HEK293 (cell line): ENCODE measurements at regions not wholly inside any gene's neighbourhood (a gene's known extent, or its start where the extent isn't known, plus 50 kb on each side); places are given as distances from the start of the nearest gene placed in this dataset.

Experiments
- IKZF3 ChIP-seq: fragments of 450-650 bp; IDR thresholded peaks from 2 replicates; pipeline ENCODE4 v1.5.0; 2018; ENCODE audit warnings: missing biosample characterization, mild to moderate bottlenecking, missing genetic modification characterization, moderate library complexity
- MZF1 ChIP-seq: fragments of 450-650 bp; formaldehyde crosslinking; IDR thresholded peaks from 2 replicates; pipeline ENCODE4 v1.5.1; 2017; ENCODE audit warnings: missing biosample characterization, missing genetic modification characterization, borderline replicate concordance
- PRDM10 ChIP-seq: fragments of 450-650 bp; formaldehyde crosslinking; IDR thresholded peaks from 2 replicates; pipeline ENCODE4 v1.5.1; 2016; ENCODE audit warnings: missing biosample characterization, missing genetic modification characterization
- SALL2 ChIP-seq: fragments of 450-650 bp; formaldehyde crosslinking; IDR thresholded peaks from 2 replicates; pipeline ENCODE4 v1.5.0; 2017; ENCODE audit warnings: missing biosample characterization, mild to moderate bottlenecking, missing genetic modification characterization, borderline replicate concordance
- SP7 ChIP-seq: fragments of 450-650 bp; formaldehyde crosslinking; IDR thresholded peaks from 2 replicates; pipeline ENCODE4 v1.5.1; 2016; ENCODE audit warnings: missing biosample characterization, missing genetic modification characterization
- TCF7L2 ChIP-seq: IDR thresholded peaks from 2 replicates; pipeline ENCODE4 v1.6.1; 2011; ENCODE audit warnings: low read depth, mild to moderate bottlenecking, inconsistent platforms, low read length, moderate library complexity, borderline replicate concordance
- TRIM28 ChIP-seq: IDR thresholded peaks from 2 replicates; pipeline ENCODE4 v1.6.1; 2011; ENCODE audit warnings: low read length, control low read depth, borderline replicate concordance
- WT1 ChIP-seq: fragments of 450-650 bp; formaldehyde crosslinking; IDR thresholded peaks from 2 replicates; pipeline ENCODE4 v1.5.1; 2016; ENCODE audit warnings: missing biosample characterization, missing genetic modification characterization
- ZBTB17 ChIP-seq: fragments of 450-650 bp; formaldehyde crosslinking; IDR thresholded peaks from 2 replicates; pipeline ENCODE4 v1.5.1; 2016; ENCODE audit warnings: missing biosample characterization, missing genetic modification characterization
- ZBTB21 ChIP-seq: fragments of 450-650 bp; formaldehyde crosslinking; IDR thresholded peaks from 2 replicates; pipeline ENCODE4 v1.5.1; 2017; ENCODE audit warnings: missing biosample characterization, missing genetic modification characterization
- ZBTB48 ChIP-seq: fragments of 450-650 bp; formaldehyde crosslinking; IDR thresholded peaks from 2 replicates; pipeline ENCODE4 v1.5.1; 2016; ENCODE audit warnings: missing biosample characterization, missing genetic modification characterization
- ZFHX2 ChIP-seq: fragments of 450-650 bp; formaldehyde crosslinking; conservative IDR thresholded peaks from 2 replicates; pipeline ENCODE4 v1.5.1; 2016; ENCODE audit warnings: missing biosample characterization, missing genetic modification characterization
- ZFP37 ChIP-seq: fragments of 450-650 bp; formaldehyde crosslinking; IDR thresholded peaks from 2 replicates; pipeline ENCODE4 v1.5.1; 2016; ENCODE audit warnings: missing biosample characterization, missing genetic modification characterization
- ZNF10 ChIP-seq: fragments of 450-650 bp; formaldehyde crosslinking; IDR thresholded peaks from 2 replicates; pipeline ENCODE4 v1.5.1; 2017; ENCODE audit warnings: missing biosample characterization, missing genetic modification characterization
- ZNF132 ChIP-seq: fragments of 450-650 bp; formaldehyde crosslinking; IDR thresholded peaks from 2 replicates; pipeline ENCODE4 v1.5.1; 2017; ENCODE audit warnings: missing biosample characterization, missing genetic modification characterization, borderline replicate concordance
- ZNF138 ChIP-seq: fragments of 450-650 bp; formaldehyde crosslinking; IDR thresholded peaks from 2 replicates; pipeline ENCODE4 v1.5.1; 2016; ENCODE audit warnings: missing biosample characterization, missing genetic modification characterization, borderline replicate concordance
- ZNF140 ChIP-seq: fragments of 450-650 bp; formaldehyde crosslinking; IDR thresholded peaks from 2 replicates; pipeline ENCODE4 v1.5.1; 2016; ENCODE audit warnings: missing biosample characterization, missing genetic modification characterization
- ZNF157 ChIP-seq: fragments of 450-650 bp; formaldehyde crosslinking; IDR thresholded peaks from 2 replicates; pipeline ENCODE4 v1.5.1; 2016; ENCODE audit warnings: missing biosample characterization, missing genetic modification characterization
- ZNF18 ChIP-seq: fragments of 450-650 bp; formaldehyde crosslinking; IDR thresholded peaks from 2 replicates; pipeline ENCODE4 v1.5.1; 2016; ENCODE audit warnings: missing biosample characterization, missing genetic modification characterization
- ZNF2 ChIP-seq: fragments of 450-650 bp; formaldehyde crosslinking; IDR thresholded peaks from 2 replicates; pipeline ENCODE4 v1.5.1; 2016; ENCODE audit warnings: missing biosample characterization, missing genetic modification characterization
- ZNF211 ChIP-seq: fragments of 450-650 bp; formaldehyde crosslinking; IDR thresholded peaks from 2 replicates; pipeline ENCODE4 v1.5.1; 2016; ENCODE audit warnings: low read depth, missing biosample characterization, missing genetic modification characterization
- ZNF266 ChIP-seq: fragments of 450-650 bp; formaldehyde crosslinking; IDR thresholded peaks from 2 replicates; pipeline ENCODE4 v1.5.1; 2016; ENCODE audit warnings: missing biosample characterization, missing genetic modification characterization, low read depth
- ZNF324 ChIP-seq: fragments of 450-650 bp; formaldehyde crosslinking; IDR thresholded peaks from 2 replicates; pipeline ENCODE4 v1.5.1; 2016; ENCODE audit warnings: missing biosample characterization, missing genetic modification characterization
- ZNF335 ChIP-seq: fragments of 450-650 bp; formaldehyde crosslinking; conservative IDR thresholded peaks from 2 replicates; pipeline ENCODE4 v1.5.1; 2016; ENCODE audit warnings: missing biosample characterization, missing genetic modification characterization
- ZNF341 ChIP-seq: fragments of 450-650 bp; formaldehyde crosslinking; IDR thresholded peaks from 2 replicates; pipeline ENCODE4; 2016; ENCODE audit warnings: low read depth, missing biosample characterization, missing genetic modification characterization
- ZNF394 ChIP-seq: fragments of 450-650 bp; formaldehyde crosslinking; IDR thresholded peaks from 2 replicates; pipeline ENCODE4 v1.5.1; 2016; ENCODE audit warnings: missing biosample characterization, missing genetic modification characterization, mild to moderate bottlenecking, moderate library complexity, borderline replicate concordance
- ZNF433 ChIP-seq: fragments of 450-650 bp; formaldehyde crosslinking; IDR thresholded peaks from 2 replicates; pipeline ENCODE4 v1.5.1; 2016; ENCODE audit warnings: missing biosample characterization, missing genetic modification characterization, low read depth
- ZNF48 ChIP-seq: fragments of 450-650 bp; formaldehyde crosslinking; IDR thresholded peaks from 2 replicates; pipeline ENCODE4 v1.5.1; 2016; ENCODE audit warnings: missing biosample characterization, missing genetic modification characterization
- ZNF530 ChIP-seq: fragments of 450-650 bp; formaldehyde crosslinking; IDR thresholded peaks from 2 replicates; pipeline ENCODE4 v1.5.1; 2016; ENCODE audit warnings: low read depth, missing biosample characterization, missing genetic modification characterization
- ZNF549 ChIP-seq: fragments of 450-650 bp; IDR thresholded peaks from 2 replicates; pipeline ENCODE4 v1.5.1; 2018; ENCODE audit warnings: missing biosample characterization, missing genetic modification characterization, mild to moderate bottlenecking, inconsistent platforms, moderate library complexity
- ZNF626 ChIP-seq: fragments of 450-650 bp; sonication (Bioruptor Pico); formaldehyde crosslinking; IDR thresholded peaks from 2 replicates; pipeline ENCODE4 v1.5.1; 2018; ENCODE audit warnings: missing biosample characterization, missing genetic modification characterization, inconsistent platforms
- ZNF660 ChIP-seq: fragments of 450-650 bp; IDR thresholded peaks from 2 replicates; pipeline ENCODE4 v1.5.1; 2018; ENCODE audit warnings: missing biosample characterization, mild to moderate bottlenecking, missing genetic modification characterization
- ZNF768 ChIP-seq: fragments of 450-650 bp; formaldehyde crosslinking; IDR thresholded peaks from 2 replicates; pipeline ENCODE4 v1.5.1; 2018; ENCODE audit warnings: missing biosample characterization, mild to moderate bottlenecking, missing genetic modification characterization
- ZNF776 ChIP-seq: fragments of 450-650 bp; formaldehyde crosslinking; IDR thresholded peaks from 2 replicates; pipeline ENCODE4 v1.5.0; 2017; ENCODE audit warnings: missing biosample characterization, missing genetic modification characterization, borderline replicate concordance
- ZNF830 ChIP-seq: fragments of 450-650 bp; IDR thresholded peaks from 2 replicates; pipeline ENCODE4 v1.5.0; 2018; ENCODE audit warnings: missing biosample characterization, missing genetic modification characterization, low read depth, mild to moderate bottlenecking, moderate library complexity
- ZSCAN23 ChIP-seq: fragments of 450-650 bp; formaldehyde crosslinking; IDR thresholded peaks from 2 replicates; pipeline ENCODE4 v1.5.1; 2016; ENCODE audit warnings: missing biosample characterization, missing genetic modification characterization

GRCh38 chr6:27145731-27146455 is 101.6 kb upstream of the PRSS16 start (continued):
- TF ChIP-seq ZNF335 (tag by site-specific recombination) (peak; percentile 67), ZNF138 (no peak), ZNF660 (tag by site-specific recombination) (peak; percentile 53), ZNF140 (no peak), ZSCAN23 (peak; percentile 76; the same call in 1 of the 2 replicates), ZNF433 (tag by site-specific recombination) (no peak), ZNF341 (tag by site-specific recombination) (peak; percentile 46; the same call in 1 of the 2 replicates), ZBTB17 (tag by site-specific recombination) (peak; percentile 98), ZNF324 (tag by site-specific recombination) (no peak), ZNF211 (tag by site-specific recombination) (no peak), SALL2 (no peak), ZNF18 (no peak), IKZF3 (peak; percentile 97), ZNF132 (no peak), ZFP37 (tag by site-specific recombination) (no peak), ZNF830 (tag by site-specific recombination) (no peak), SP7 (tag by site-specific recombination) (peak; percentile 52), TRIM28 (no peak), MZF1 (0 out of 2 replicates have a peak, but pooled peaks have one; percentile 73), ZBTB21 (tag by site-specific recombination) (peak; percentile 74), ZNF48 (tag by site-specific recombination) (no peak), ZBTB48 (tag by site-specific recombination) (peak; percentile 65; the same call in 1 of the 2 replicates), ZNF626 (tag by site-specific recombination) (no peak), ZNF394 (tag by site-specific recombination) (peak; percentile 58; the same call in 1 of the 2 replicates), ZFHX2 (no peak), ZNF530 (tag by site-specific recombination) (no peak), ZNF157 (tag by site-specific recombination) (no peak), ZNF549 (no peak), ZNF768 (peak; percentile 14; the same call in 1 of the 2 replicates), ZNF776 (tag by site-specific recombination) (no peak), TCF7L2 (no peak), ZNF10 (tag by site-specific recombination) (no peak), WT1 (tag by site-specific recombination) (peak; percentile 42; the same call in 1 of the 2 replicates), ZNF2 (tag by site-specific recombination) (0 out of 2 replicates have a peak, but pooled peaks have one; percentile 12), PRDM10 (peak; percentile 44), ZNF266 (no peak)
